ENCODE measurements at regions not wholly inside any gene's neighbourhood (a gene's known extent, or its start where the extent isn't known, plus 50 kb on each side); places are given as distances from the start of the nearest gene placed in this dataset.

DNA sequence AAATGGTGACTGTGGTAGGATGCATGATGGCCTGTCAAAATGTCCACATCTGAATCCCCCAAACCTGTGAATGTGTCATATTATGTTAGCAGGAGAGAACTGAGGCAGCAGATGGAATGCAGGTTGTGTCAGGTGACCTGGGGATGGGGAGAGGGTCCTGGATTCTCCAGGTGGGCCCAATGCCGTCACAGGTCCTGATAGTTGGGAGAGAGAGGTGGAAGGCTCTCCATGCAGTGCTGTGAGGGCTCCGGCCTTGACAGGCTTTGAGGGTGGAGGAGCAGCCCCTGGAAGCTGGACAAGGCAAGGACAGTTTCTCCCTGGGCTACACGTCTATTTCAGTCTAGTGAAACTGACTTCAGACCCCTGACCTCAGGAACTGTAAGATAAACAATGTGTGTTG, 330.9 kb upstream of the ZNF32 start:
- ChIA-PET POLR2A (no interaction called here), CTCF (interaction anchor here (1.7 kb wide), 1 partner anchor 9 kb away, joined by 3 read pairs; no protein-coding TSS in a partner anchor)
- TF ChIP-seq, protein P1, sequence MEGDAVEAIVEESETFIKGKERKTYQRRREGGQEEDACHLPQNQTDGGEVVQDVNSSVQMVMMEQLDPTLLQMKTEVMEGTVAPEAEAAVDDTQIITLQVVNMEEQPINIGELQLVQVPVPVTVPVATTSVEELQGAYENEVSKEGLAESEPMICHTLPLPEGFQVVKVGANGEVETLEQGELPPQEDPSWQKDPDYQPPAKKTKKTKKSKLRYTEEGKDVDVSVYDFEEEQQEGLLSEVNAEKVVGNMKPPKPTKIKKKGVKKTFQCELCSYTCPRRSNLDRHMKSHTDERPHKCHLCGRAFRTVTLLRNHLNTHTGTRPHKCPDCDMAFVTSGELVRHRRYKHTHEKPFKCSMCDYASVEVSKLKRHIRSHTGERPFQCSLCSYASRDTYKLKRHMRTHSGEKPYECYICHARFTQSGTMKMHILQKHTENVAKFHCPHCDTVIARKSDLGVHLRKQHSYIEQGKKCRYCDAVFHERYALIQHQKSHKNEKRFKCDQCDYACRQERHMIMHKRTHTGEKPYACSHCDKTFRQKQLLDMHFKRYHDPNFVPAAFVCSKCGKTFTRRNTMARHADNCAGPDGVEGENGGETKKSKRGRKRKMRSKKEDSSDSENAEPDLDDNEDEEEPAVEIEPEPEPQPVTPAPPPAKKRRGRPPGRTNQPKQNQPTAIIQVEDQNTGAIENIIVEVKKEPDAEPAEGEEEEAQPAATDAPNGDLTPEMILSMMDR (IDR thresholded peaks at IDR 0.05; ENCODE audit: insufficient read depth, low read depth, low read length), result no peak
- H3K27me3 ChIP-seq (ENCODE audit: control insufficient read depth, insufficient read depth, low read length), result no peaks in the 10 kb centered on the region
- no peak for DNase-seq (ENCODE audit: low read depth)
- H3K4me3 ChIP-seq (ENCODE audit: low read depth, low read length), result no peak overlapping the region
- no peaks in the 10 kb centered on the region for H3K36me3 ChIP-seq (ENCODE audit: control insufficient read depth, insufficient read depth, low read length)

DNA sequence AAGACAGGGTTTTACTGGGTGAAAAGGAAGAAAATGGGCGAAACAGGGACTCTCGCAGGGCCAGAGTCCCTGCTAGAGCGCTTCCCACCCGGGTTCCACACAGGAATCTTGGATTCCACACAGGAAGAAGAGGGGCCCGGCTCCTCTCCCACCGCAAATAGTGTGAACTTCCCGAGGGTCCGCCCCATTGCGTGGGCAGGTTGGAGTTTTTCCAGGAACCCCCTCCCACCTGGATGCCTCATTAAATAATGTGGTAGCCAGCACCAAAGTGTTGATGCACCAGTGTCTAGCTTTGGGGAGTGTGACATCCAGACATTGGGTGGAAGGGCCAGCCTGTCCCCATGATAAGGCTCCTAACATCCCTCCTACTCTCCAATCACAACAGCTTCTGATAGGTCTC, 330.3 kb upstream of the ZNF32 start:
- TF ChIP-seq, protein P1 (IDR thresholded peaks at IDR 0.05; ENCODE audit: insufficient read depth, low read depth, low read length), result no peak
- DNase-seq (ENCODE audit: low read depth), result no peak
- Histone ChIP-seq H3K27me3 (ENCODE audit: control insufficient read depth, insufficient read depth, low read length) (no peaks in the 10 kb centered on the region), H3K4me3 (ENCODE audit: low read depth, low read length) (no peak overlapping the region), H3K36me3 (ENCODE audit: control insufficient read depth, insufficient read depth, low read length) (no peaks in the 10 kb centered on the region)
- CTCF ChIA-PET, result interaction anchor here (1.6 kb wide), 1 partner anchor 8 kb away, joined by 5 read pairs; no protein-coding TSS in a partner anchor
- POLR2A ChIA-PET, result no interaction called here

DNA sequence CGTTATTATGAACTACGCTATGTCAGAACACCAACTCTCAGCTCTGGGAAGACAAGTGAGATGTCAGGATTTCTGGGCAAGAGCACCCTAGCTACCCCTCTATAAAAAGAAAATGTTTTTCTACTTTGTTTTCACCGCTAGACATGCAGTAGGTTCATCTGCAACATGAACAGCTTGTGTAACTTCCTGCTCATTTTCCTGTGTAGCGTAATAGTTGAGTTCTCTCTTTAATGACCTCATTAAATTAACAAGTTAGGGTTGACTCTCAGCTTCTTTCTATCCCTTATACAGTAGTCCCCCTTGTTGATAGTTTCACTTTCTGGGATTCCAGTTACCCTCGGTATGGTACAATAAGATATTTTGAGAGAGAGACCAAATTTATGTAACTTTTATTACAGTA, 329.4 kb upstream of the ZNF32 start:
- no peak for DNase-seq (ENCODE audit: low read depth)
- no peaks in the 10 kb centered on the region for H3K36me3 ChIP-seq (ENCODE audit: control insufficient read depth, insufficient read depth, low read length)
- TF ChIP-seq, protein P1 (IDR thresholded peaks at IDR 0.05; ENCODE audit: insufficient read depth, low read depth, low read length), result no peak
- ChIA-PET POLR2A (no interaction called here), CTCF (interaction anchor here (1.6 kb wide), 1 partner anchor 9 kb away, joined by 5 read pairs; no protein-coding TSS in a partner anchor)
- H3K27me3 ChIP-seq (ENCODE audit: control insufficient read depth, insufficient read depth, low read length), result no peaks in the 10 kb centered on the region
- H3K4me3 ChIP-seq (ENCODE audit: low read depth, low read length), result no peak overlapping the region

DNA sequence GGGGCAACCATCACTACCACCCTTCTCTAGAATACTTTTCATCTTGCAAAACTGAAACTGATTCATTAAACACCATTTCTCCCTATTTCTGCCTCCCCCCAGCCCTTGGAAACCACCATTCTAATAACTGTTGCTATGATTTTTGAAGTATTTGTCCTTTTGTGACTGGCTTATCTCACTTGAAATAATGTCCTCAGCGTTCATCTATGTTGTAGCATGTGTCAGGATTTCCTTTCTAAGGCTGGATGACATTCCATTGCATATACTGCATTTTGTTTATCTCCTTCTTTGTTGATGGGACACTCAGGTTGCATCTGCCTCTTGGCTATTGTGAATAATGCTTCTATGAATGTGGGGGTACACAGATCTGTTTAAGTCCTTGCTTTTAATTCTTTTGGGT, 327.6 kb upstream of the ZNF32 start:
- no peaks in the 10 kb centered on the region for H3K36me3 ChIP-seq (ENCODE audit: control insufficient read depth, insufficient read depth, low read length)
- H3K27me3 ChIP-seq (ENCODE audit: control insufficient read depth, insufficient read depth, low read length), result no peaks in the 10 kb centered on the region
- H3K4me3 ChIP-seq (ENCODE audit: low read depth, low read length), result no peak overlapping the region
- no peak for DNase-seq (ENCODE audit: low read depth)
- TF ChIP-seq, protein P1 (IDR thresholded peaks at IDR 0.05; ENCODE audit: insufficient read depth, low read depth, low read length), result no peak
- CTCF ChIA-PET, result no interaction called here
- POLR2A ChIA-PET, result no interaction called here

DNA sequence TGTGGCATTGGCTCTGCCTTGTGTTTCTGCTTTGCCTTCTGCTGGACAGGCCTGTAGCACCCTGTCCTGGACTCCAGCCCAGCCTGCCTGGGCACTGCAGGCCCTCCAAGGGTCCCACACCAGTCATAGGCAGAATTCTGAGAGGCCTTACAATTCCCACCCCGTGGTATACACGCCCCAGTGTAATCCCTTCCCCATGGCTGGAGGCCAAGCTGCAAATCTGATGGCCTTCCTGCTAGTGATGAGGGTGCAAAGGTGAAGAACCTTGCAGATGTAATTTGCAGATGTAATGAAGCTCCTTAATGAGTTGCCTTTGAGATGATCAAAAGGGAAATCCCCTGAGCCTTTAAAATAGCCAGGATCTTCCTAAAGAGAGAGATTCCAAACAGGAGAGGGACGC, 325.1 kb upstream of the ZNF32 start:
- TF ChIP-seq, protein P1 (IDR thresholded peaks at IDR 0.05; ENCODE audit: insufficient read depth, low read depth, low read length), result no peak
- ChIA-PET POLR2A (no interaction called here), CTCF (interaction anchor here (0.9 kb wide), 1 partner anchor 14 kb away, joined by 4 read pairs; no protein-coding TSS in a partner anchor)
- DNase-seq (ENCODE audit: low read depth), result no peak
- H3K27me3 ChIP-seq (ENCODE audit: control insufficient read depth, insufficient read depth, low read length), result no peaks in the 10 kb centered on the region
- no peaks in the 10 kb centered on the region for H3K36me3 ChIP-seq (ENCODE audit: control insufficient read depth, insufficient read depth, low read length)
- H3K4me3 ChIP-seq (ENCODE audit: low read depth, low read length), result no peak overlapping the region
